Stimulated activated CD4-positive, alpha-beta T cell treated with anti-CD3 and anti-CD28 coated beads, Interleukin-4, amount 100 ng/mL, for 24 hours (primary cell): ENCODE measurements at regions not wholly inside any gene's neighbourhood (a gene's known extent, or its start where the extent isn't known, plus 50 kb on each side); places are given as distances from the start of the nearest gene placed in this dataset.

Experiments used
- DNase-seq: peaks from one replicate; pipeline ENCODE4 v3.0.0-alpha.2; 2020

GRCh38 chr6:164275773-164276172, 861.3 kb downstream of the QKI start:
- DNase-seq: no peak

- DNase-seq: no peak
Observed at GRCh38 chr6:164274493-164274892, 860.0 kb downstream of the QKI start.

GRCh38 chr6:164273491-164273890, 859.0 kb downstream of the QKI start:
- DNase-seq: no peak

GRCh38 chr6:164266851-164267250, 852.3 kb downstream of the QKI start:
- DNase-seq: no peak

- DNase-seq: no peak
Observed at GRCh38 chr6:164262348-164262747, 847.8 kb downstream of the QKI start.

- no peak for DNase-seq
Observed at GRCh38 chr6:164258421-164258820, 843.9 kb downstream of the QKI start.

GRCh38 chr6:164252948-164253347, 838.4 kb downstream of the QKI start:
- DNase-seq: no peak

GRCh38 chr6:164252291-164252690, 837.8 kb downstream of the QKI start:
- DNase-seq: no peak

- no peak for DNase-seq
Observed at GRCh38 chr6:164247106-164247505, 832.6 kb downstream of the QKI start.

- no peak for DNase-seq
Observed at GRCh38 chr6:164246082-164246481, 831.6 kb downstream of the QKI start.

GRCh38 chr6:164243949-164244348, 829.4 kb downstream of the QKI start:
- DNase-seq: no peak

GRCh38 chr6:164243012-164243610, 828.6 kb downstream of the QKI start:
- DNase-seq: no peak

- DNase-seq: no peak
Observed at GRCh38 chr6:164230804-164231203, 816.3 kb downstream of the QKI start.

GRCh38 chr6:164230259-164230658, 815.7 kb downstream of the QKI start:
- DNase-seq: no peak

- DNase-seq: no peak
Observed at GRCh38 chr6:164229716-164230115, 815.2 kb downstream of the QKI start.

- DNase-seq: no peak
Observed at GRCh38 chr6:164227952-164228522, 813.5 kb downstream of the QKI start.

- DNase-seq: no peak
Observed at GRCh38 chr6:164216839-164217238, 802.3 kb downstream of the QKI start.

GRCh38 chr6:164216368-164216767, 801.9 kb downstream of the QKI start:
- DNase-seq: no peak

- DNase-seq: no peak
Observed at GRCh38 chr6:164214066-164214465, 799.5 kb downstream of the QKI start.

GRCh38 chr6:164211254-164211653, 796.7 kb downstream of the QKI start:
- DNase-seq: no peak

- no peak for DNase-seq
Observed at GRCh38 chr6:164210783-164211182, 796.3 kb downstream of the QKI start.

GRCh38 chr6:164210323-164210722, 795.8 kb downstream of the QKI start:
- DNase-seq: no peak

GRCh38 chr6:164208371-164208770, 793.9 kb downstream of the QKI start:
- no peak for DNase-seq

- DNase-seq: no peak
Observed at GRCh38 chr6:164206807-164207423, 792.4 kb downstream of the QKI start.

- DNase-seq: no peak
Observed at GRCh38 chr6:164200071-164200470, 785.6 kb downstream of the QKI start.
